Activated gamma-delta T cell treated with Interleukin-2 at 50 U/mL for 16 hours (primary cell): ENCODE measurements at regions not wholly inside any gene's neighbourhood (a gene's known extent, or its start where the extent isn't known, plus 50 kb on each side); places are given as distances from the start of the nearest gene placed in this dataset.

Experiments
- DNase-seq: peaks from one replicate; pipeline ENCODE4 v3.0.0-alpha.2; 2020

DNA sequence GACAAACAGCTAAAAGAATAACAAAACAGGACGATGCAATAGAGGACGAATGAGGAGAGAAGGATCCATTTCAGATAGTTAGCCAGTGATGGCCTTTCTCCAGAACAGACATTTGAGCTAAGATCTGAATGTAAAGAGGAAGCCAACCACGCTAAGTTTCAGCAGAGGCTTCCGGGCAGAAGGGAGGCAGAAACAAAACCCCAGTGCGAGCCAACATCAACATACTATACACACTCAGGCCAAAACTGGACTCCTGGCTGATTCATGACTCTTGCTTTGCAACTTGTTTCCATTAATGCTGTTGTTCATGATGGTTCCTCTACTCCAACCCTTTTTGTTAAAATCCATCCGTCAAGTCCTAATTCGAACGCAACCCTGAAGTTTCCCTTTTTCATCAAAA, 730.3 kb downstream of the TRIML1 start:
- DNase-seq, result no peak

DNA sequence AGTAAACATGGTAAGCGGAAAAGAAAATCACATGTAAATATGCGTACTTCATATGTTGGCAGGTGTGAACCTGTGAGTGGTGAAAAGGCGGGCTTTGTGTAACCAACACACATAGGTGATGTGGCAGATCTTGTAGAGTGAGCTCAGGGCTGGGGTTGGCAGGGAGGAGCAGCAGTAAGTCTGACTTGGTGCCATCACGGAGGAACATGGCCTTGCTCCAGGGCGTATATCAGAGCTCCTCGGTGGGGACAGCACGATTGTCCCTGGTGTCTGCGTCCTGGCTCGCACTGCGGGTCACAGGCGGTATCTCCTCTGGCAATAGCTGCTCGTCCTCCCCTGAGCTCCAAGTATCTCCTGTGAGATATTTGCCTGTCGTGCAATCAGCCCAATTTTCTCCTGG, 733.6 kb downstream of the TRIML1 start:
- no peak for DNase-seq

- DNase-seq, result no peak
Observed at GRCh38 chr4:188876881-188877280, 737.6 kb downstream of the TRIML1 start.

- no peak for DNase-seq
Observed at GRCh38 chr4:188879598-188879997, 740.4 kb downstream of the TRIML1 start.

- no peak for DNase-seq
Observed at GRCh38 chr4:188887905-188888304, 748.7 kb downstream of the TRIML1 start.

- no peak for DNase-seq
Observed at GRCh38 chr4:188892837-188893236, 753.6 kb downstream of the TRIML1 start.

- DNase-seq, result no peak
Observed at GRCh38 chr4:188903986-188904385, 764.7 kb downstream of the TRIML1 start.

DNA sequence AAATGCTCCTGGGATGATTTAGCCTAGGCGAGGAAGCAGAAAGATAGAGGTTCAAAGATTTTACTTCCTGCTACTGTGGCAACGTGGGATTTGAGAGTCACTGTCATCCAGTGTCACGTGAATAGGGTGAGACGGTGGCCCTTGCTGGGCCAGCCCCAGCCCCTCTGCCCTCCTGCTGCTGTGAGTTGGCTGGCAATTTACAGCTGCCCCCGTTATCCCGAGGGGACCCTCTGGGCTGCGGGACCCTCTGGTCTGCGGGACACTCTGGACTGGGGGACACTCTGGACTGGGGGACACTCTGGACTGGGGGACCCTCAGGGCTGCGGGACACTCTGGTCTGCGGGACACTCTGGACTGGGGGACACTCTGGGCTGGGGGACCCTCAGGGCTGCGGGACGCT, 765.4 kb downstream of the TRIML1 start:
- DNase-seq, result no peak

GRCh38 chr4:188905248-188905647, 766.0 kb downstream of the TRIML1 start:
- DNase-seq, result no peak

DNA sequence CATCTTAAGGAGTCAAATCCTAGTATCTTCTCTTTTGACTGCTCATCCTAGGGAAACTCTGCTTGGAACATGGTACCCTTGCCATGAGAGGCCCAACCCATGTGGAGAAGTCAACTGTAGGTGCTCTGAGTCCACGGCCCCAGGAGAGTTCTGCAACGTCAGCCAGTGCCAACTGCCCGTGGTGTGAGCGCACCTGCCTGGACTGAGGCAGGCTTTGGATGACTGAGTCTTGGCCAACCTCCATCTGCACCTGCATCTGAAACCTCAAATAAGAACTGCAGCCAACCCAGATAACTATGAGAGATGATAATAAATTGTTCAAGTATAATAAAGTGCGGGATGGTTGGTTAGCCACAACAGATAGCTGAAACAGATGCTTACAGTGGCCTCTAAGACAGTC, 772.0 kb downstream of the TRIML1 start:
- no peak for DNase-seq

- no peak for DNase-seq
Observed at GRCh38 chr4:188911707-188912106, 772.5 kb downstream of the TRIML1 start.

DNA sequence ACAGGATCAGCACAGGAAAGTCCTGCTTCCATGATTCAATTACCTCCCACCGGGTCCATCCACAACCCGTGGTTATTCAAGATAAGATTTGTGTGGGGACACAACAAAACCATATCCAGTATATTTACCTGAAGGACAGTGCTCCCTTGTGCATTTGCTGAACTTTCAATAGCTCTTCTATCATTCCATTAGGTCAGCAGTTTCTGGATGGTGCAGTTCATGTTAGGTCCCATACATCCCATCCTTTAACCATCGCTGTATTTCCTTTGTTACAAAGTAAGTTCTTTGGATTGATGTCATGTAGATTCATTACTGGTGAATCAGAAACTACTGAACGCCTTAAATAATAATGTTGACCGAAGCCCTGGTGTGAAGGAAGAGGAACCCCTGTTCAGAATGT, 775.9 kb downstream of the TRIML1 start:
- no peak for DNase-seq

DNA sequence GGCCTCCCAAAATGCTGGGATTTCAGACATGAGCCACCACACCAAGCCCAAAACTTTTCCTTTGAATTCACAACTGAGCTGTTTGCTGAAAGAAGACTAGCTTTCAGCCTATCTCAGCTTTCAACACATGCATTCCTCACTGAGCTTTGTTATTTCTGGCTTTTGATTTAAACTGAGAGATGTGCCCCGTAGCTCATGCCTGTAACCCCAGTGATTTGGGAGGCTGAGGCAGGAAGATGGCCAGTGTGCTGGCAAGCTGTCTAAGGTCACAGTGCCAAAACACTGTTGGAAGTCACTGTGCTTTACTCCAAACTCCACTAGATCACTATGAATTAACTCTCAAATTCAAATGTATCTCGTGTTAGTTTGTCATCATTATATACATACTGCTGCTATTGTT, 779.5 kb downstream of the TRIML1 start:
- no peak for DNase-seq

GRCh38 chr4:188930822-188931221, 791.6 kb downstream of the TRIML1 start:
- peak; percentile 8 for DNase-seq

DNA sequence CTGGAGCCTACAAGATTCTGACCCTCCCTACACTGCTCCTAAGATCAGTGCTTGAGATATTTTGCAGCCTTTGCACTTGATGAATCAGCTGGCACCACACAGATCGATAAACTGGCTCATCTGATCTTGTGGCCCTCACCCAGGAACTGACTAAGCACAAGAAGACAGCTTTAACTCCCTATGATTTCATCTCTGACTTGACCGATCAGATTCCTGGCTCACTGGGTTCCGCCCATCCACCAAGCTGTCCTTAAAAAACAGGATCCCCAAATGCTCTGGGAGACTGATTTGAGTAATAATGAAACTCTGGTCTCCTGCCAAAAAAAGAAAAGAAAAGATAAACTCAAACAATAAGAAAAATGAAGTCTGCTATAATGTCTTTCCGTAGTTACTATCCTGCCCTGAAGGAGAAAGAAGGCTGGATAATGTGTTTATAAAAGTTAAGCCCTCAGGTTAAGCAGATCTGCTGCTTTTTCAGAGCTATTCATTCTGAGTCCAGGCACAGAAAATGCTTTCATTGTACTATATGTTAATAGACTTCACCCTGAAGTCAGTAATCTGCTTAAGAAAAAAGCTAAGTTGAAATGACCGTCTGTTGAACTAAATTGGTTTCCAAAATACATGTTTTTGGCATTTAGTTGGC, 795.2 kb downstream of the TRIML1 start:
- DNase-seq, result no peak

DNA sequence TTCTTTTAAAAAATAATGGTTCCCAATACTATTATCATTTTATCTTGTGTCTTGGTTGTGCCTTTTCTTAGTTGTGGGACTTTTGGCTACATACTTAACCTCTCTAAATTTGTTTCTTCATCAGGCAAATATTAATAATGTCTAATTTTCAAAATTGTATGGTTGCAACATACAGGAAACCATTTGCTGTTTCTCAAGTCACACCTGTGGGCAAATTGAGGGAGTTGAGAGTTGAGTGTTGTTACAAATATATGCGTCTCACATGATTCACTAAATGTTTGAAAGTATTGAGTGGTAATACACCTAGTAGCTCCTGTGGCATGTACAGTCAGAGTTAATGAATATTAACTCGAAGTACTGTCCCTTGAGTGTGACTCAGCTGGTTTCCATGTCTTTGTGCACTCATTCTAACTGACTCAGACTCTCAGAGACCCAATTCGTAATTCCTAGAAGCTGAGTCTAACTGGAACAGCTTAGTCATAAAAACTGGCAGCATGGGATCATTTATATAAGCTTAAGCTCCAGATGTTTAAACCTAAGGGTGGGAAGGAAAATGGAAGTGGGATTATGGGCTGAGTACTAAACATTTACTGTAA, 802.4 kb downstream of the TRIML1 start:
- no peak for DNase-seq

- no peak for DNase-seq
Observed at GRCh38 chr4:188942606-188943005, 803.4 kb downstream of the TRIML1 start.

- no peak for DNase-seq
Observed at GRCh38 chr4:188949596-188949995, 810.4 kb downstream of the TRIML1 start.

DNA sequence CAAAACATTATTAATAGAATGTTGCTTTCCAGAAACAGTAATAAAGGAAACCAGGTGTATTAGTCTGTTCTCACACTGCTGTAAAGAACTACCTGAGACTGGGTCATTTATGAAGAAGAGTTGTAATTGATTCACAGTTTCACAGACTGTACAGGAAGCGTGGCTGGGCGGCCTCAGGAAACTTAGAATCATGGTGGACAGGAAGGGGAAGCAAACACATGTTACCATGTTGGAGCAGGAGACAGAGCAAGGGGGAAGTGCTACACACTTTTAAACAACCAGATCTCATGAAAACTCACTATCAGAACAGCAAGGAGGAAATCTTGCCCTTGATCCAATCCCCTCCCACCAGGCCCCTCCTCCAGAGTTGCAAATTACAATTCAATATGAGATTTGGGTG, 815.8 kb downstream of the TRIML1 start:
- DNase-seq, result no peak

DNA sequence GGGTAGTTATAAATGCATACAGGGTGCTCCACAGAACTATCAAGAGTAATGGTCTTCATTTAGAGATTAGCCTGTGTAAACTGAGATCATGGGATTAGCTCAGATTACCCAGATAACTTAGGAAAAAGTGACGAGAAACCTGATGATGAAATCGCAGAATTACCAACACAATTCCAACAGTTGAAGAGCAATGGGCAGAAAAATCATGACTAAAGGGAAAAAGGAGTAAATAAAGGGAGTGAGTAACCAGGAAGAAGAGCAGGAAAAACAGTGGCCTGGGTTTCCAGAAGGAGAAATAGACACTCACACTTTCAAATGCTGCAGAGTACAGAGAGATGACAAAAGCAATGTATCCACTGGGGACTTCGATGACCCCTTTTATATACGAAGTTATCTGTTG, 817.3 kb downstream of the TRIML1 start:
- DNase-seq, result no peak

GRCh38 chr4:188958346-188958745, 819.1 kb downstream of the TRIML1 start:
- no peak for DNase-seq

- no peak for DNase-seq
Observed at GRCh38 chr4:188959424-188959823, 820.2 kb downstream of the TRIML1 start.

GRCh38 chr4:188960411-188961093, 821.3 kb downstream of the TRIML1 start:
- DNase-seq, result no peak

DNA sequence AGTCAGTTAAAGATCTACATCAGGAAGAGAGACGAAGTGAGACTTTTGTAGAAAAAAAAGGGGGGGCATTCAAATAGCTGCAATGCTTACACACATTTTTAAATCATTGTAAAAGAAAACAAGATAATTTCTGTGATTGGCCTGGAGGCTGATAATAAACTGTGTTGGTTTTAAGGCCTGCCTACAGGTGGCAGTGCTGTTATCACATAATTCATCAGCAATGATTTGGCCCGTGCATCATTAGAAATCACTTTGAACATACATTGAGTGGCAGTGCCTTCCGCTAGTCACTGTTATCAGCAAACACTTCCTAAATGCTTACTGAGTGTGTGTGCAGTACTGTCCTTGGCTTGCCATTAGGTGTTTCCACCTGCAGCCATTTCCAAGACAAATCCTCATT, 831.9 kb downstream of the TRIML1 start:
- DNase-seq, result no peak

DNA sequence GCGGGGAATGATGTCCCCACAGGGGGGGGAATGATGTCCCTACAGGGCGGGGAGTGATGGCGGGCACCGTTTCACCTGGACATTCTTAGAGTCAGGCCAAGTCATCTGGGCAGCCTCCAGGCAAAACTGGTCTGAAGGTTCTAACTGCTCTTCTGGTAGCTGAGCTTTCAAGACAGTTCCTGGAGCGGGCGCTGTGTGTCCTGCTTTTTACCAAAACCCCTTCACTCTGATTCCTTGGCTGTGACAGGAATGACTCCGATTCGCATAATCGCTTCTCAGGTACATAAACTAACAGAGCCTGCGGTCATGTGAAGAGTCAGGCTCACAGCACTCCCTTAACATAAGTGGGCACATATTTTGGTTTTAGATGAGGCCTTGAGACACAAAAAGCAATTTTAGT, 836.0 kb downstream of the TRIML1 start:
- no peak for DNase-seq
